ENCODE measurements at regions not wholly inside any gene's neighbourhood (a gene's known extent, or its start where the extent isn't known, plus 50 kb on each side); places are given as distances from the start of the nearest gene placed in this dataset.

- DNase-seq (ENCODE audit: low read depth in 1 of 2, low spot score in 1 of 2), result no peak
- H3K4me3 ChIP-seq, result no peak overlapping the region
- no peak for TF ChIP-seq CTCF (IDR thresholded peaks at IDR 0.05; ENCODE audit: low read depth, low read length)
Observed at GRCh38 chr13:111398715-111399299, 78.4 kb downstream of the TEX29 start.

GRCh38 chr13:111399334-111399733, 78.9 kb downstream of the TEX29 start:
- Histone ChIP-seq H3K36me3 (no peaks in the 10 kb centered on the region), H3K27me3 (no peaks in the 10 kb centered on the region), H3K27ac (no peak overlapping the region), H3K9me3 (ENCODE audit: low read depth) (no peaks in the 10 kb centered on the region), H3K4me1 (ENCODE audit: low read depth) (no peaks in the 10 kb centered on the region), H3K4me3 (no peak overlapping the region)
- no peak for DNase-seq (ENCODE audit: low read depth in 1 of 2, low spot score in 1 of 2)
- TF ChIP-seq CTCF (IDR thresholded peaks at IDR 0.05; ENCODE audit: low read depth, low read length), result no peak

More at GRCh38 chr13:111398715-111399299, 78.4 kb downstream of the TEX29 start:
- Histone ChIP-seq H3K4me1 (ENCODE audit: low read depth) (no peaks in the 10 kb centered on the region), H3K27me3 (no peaks in the 10 kb centered on the region), H3K9me3 (ENCODE audit: low read depth) (no peaks in the 10 kb centered on the region), H3K27ac (no peak overlapping the region), H3K36me3 (no peaks in the 10 kb centered on the region)

- no peak overlapping the region for H3K27ac ChIP-seq
- H3K4me3 ChIP-seq, result no peak overlapping the region
- no peaks in the 10 kb centered on the region for H3K4me1 ChIP-seq (ENCODE audit: low read depth)
- no peak for TF ChIP-seq CTCF (IDR thresholded peaks at IDR 0.05; ENCODE audit: low read depth, low read length)
- no peaks in the 10 kb centered on the region for H3K36me3 ChIP-seq
- H3K27me3 ChIP-seq, result no peaks in the 10 kb centered on the region
- no peak for DNase-seq (ENCODE audit: low read depth in 1 of 2, low spot score in 1 of 2)
- no peaks in the 10 kb centered on the region for H3K9me3 ChIP-seq (ENCODE audit: low read depth)
Observed at GRCh38 chr13:111399776-111400538, 79.5 kb downstream of the TEX29 start.

GRCh38 chr13:111401151-111401550, 80.7 kb downstream of the TEX29 start:
- no peak for TF ChIP-seq CTCF (IDR thresholded peaks at IDR 0.05; ENCODE audit: low read depth, low read length)
- Histone ChIP-seq H3K4me3 (no peak overlapping the region), H3K27me3 (no peaks in the 10 kb centered on the region)

GRCh38 chr13:111401755-111402154, 81.3 kb downstream of the TEX29 start:
- no peak for DNase-seq (ENCODE audit: low read depth in 1 of 2, low spot score in 1 of 2)
- no peaks in the 10 kb centered on the region for H3K4me1 ChIP-seq (ENCODE audit: low read depth)
- no peaks in the 10 kb centered on the region for H3K27me3 ChIP-seq
- no peak for TF ChIP-seq CTCF (IDR thresholded peaks at IDR 0.05; ENCODE audit: low read depth, low read length)
- no peaks in the 10 kb centered on the region for H3K9me3 ChIP-seq (ENCODE audit: low read depth)
- H3K36me3 ChIP-seq, result no peaks in the 10 kb centered on the region
- H3K27ac ChIP-seq, result no peak overlapping the region
- H3K4me3 ChIP-seq, result no peak overlapping the region

More at GRCh38 chr13:111401151-111401550, 80.7 kb downstream of the TEX29 start:
- Histone ChIP-seq H3K27ac (no peak overlapping the region), H3K9me3 (ENCODE audit: low read depth) (no peaks in the 10 kb centered on the region), H3K4me1 (ENCODE audit: low read depth) (no peaks in the 10 kb centered on the region), H3K36me3 (no peaks in the 10 kb centered on the region)
- DNase-seq (ENCODE audit: low read depth in 1 of 2, low spot score in 1 of 2), result no peak

Data from cardiac muscle cell (in vitro differentiated cells and primary cell).